ENCODE measurements at regions not wholly inside any gene's neighbourhood (a gene's known extent, or its start where the extent isn't known, plus 50 kb on each side); places are given as distances from the start of the nearest gene placed in this dataset.

DNA sequence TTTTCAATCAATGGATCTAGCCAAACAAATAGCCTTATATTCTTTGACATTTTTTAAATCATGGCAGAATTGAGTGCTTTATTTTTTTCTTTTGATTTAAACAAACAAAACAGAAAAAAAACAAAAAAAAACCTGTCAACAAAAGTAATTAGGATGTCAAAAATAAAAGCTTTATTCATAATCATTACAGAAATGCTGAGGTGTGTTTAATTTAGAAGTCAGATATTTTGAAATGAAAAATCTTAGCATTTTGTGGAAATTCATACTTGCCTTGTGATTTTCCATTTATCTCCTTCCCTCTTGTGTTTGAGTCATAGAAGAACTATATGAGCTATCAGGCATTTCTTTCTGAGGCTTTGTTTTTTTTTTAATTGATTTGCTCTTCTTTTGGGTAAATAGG, 387.0 kb upstream of the STXBP6 start:
- TF ChIP-seq, protein P1, sequence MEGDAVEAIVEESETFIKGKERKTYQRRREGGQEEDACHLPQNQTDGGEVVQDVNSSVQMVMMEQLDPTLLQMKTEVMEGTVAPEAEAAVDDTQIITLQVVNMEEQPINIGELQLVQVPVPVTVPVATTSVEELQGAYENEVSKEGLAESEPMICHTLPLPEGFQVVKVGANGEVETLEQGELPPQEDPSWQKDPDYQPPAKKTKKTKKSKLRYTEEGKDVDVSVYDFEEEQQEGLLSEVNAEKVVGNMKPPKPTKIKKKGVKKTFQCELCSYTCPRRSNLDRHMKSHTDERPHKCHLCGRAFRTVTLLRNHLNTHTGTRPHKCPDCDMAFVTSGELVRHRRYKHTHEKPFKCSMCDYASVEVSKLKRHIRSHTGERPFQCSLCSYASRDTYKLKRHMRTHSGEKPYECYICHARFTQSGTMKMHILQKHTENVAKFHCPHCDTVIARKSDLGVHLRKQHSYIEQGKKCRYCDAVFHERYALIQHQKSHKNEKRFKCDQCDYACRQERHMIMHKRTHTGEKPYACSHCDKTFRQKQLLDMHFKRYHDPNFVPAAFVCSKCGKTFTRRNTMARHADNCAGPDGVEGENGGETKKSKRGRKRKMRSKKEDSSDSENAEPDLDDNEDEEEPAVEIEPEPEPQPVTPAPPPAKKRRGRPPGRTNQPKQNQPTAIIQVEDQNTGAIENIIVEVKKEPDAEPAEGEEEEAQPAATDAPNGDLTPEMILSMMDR (IDR thresholded peaks at IDR 0.05; ENCODE audit: borderline replicate concordance, extremely low read depth, insufficient read depth), result no peak
- no peak overlapping the region for H3K9ac ChIP-seq (ENCODE audit: low read length in 3 of 3)
- H3K27me3 ChIP-seq (ENCODE audit: control insufficient read depth, insufficient read depth, low read length), result no peaks in the 10 kb centered on the region
- no peaks in the 10 kb centered on the region for H3K4me1 ChIP-seq (ENCODE audit: control insufficient read depth in 2 of 3, insufficient read depth in 2 of 3, low read depth in 1 of 3, low read length in 3 of 3)
- FAIRE-seq, result peak; percentile 13
- intact Hi-C loops (cut with DNase I), result no loop called here
- H3K4me3 ChIP-seq (ENCODE audit: low read length in 3 of 3), result no peak overlapping the region
- no peaks in the 10 kb centered on the region for H3K9me3 ChIP-seq (ENCODE audit: control insufficient read depth in 2 of 3, insufficient read depth in 1 of 3, low read length in 3 of 3)
- H3K27ac ChIP-seq (ENCODE audit: low read depth in 2 of 2, low read length in 2 of 2), result no peak overlapping the region
- H3K36me3 ChIP-seq (ENCODE audit: control insufficient read depth in 2 of 3, insufficient read depth in 3 of 3, low read length in 3 of 3), result no peaks in the 10 kb centered on the region
- DNase-seq, result no peak

GRCh38 chr14:25436288-25436875, 386.4 kb upstream of the STXBP6 start:
- no peak for DNase-seq
- TF ChIP-seq, protein P1 (IDR thresholded peaks at IDR 0.05; ENCODE audit: borderline replicate concordance, extremely low read depth, insufficient read depth), result no peak
- Histone ChIP-seq H3K27me3 (ENCODE audit: control insufficient read depth, insufficient read depth, low read length) (no peaks in the 10 kb centered on the region), H3K9ac (ENCODE audit: low read length in 3 of 3) (no peak overlapping the region), H3K36me3 (ENCODE audit: control insufficient read depth in 2 of 3, insufficient read depth in 3 of 3, low read length in 3 of 3) (no peaks in the 10 kb centered on the region), H3K4me1 (ENCODE audit: control insufficient read depth in 2 of 3, insufficient read depth in 2 of 3, low read depth in 1 of 3, low read length in 3 of 3) (no peaks in the 10 kb centered on the region), H3K9me3 (ENCODE audit: control insufficient read depth in 2 of 3, insufficient read depth in 1 of 3, low read length in 3 of 3) (no peaks in the 10 kb centered on the region), H3K4me3 (ENCODE audit: low read length in 3 of 3) (no peak overlapping the region), H3K27ac (ENCODE audit: low read depth in 2 of 2, low read length in 2 of 2) (no peak overlapping the region)
- no peak for FAIRE-seq
- intact Hi-C loops (cut with DNase I), result no loop called here

- Histone ChIP-seq H3K4me3 (ENCODE audit: low read length in 3 of 3) (no peak overlapping the region), H3K27ac (ENCODE audit: low read depth in 2 of 2, low read length in 2 of 2) (no peak overlapping the region), H3K9me3 (ENCODE audit: control insufficient read depth in 2 of 3, insufficient read depth in 1 of 3, low read length in 3 of 3) (no peaks in the 10 kb centered on the region), H3K9ac (ENCODE audit: low read length in 3 of 3) (no peak overlapping the region), H3K4me1 (ENCODE audit: control insufficient read depth in 2 of 3, insufficient read depth in 2 of 3, low read depth in 1 of 3, low read length in 3 of 3) (no peaks in the 10 kb centered on the region), H3K36me3 (ENCODE audit: control insufficient read depth in 2 of 3, insufficient read depth in 3 of 3, low read length in 3 of 3) (no peaks in the 10 kb centered on the region), H3K27me3 (ENCODE audit: control insufficient read depth, insufficient read depth, low read length) (no peaks in the 10 kb centered on the region)
- FAIRE-seq, result no peak
- TF ChIP-seq, protein P1 (IDR thresholded peaks at IDR 0.05; ENCODE audit: borderline replicate concordance, extremely low read depth, insufficient read depth), result no peak
- intact Hi-C loops (cut with DNase I), result no loop called here
- DNase-seq, result peak in 4 of 5 donors; percentile 40 to 74 (median 50)
Measured at GRCh38 chr14:25431211-25432076, 381.5 kb upstream of the STXBP6 start.
